Amniotic epithelial cell (primary cell): ENCODE measurements at regions not wholly inside any gene's neighbourhood (a gene's known extent, or its start where the extent isn't known, plus 50 kb on each side); places are given as distances from the start of the nearest gene placed in this dataset.
"Not testable (repeated sequence)": the region's sequence is repeated elsewhere in the genome, so short reads cannot be mapped to it uniquely, and the experiment has no call there.

ENCODE experiments used
- DNase-seq: peaks from one replicate; pipeline ENCODE4 v3.0.0-alpha.2; 2010; ENCODE audit warnings: low read depth

DNA sequence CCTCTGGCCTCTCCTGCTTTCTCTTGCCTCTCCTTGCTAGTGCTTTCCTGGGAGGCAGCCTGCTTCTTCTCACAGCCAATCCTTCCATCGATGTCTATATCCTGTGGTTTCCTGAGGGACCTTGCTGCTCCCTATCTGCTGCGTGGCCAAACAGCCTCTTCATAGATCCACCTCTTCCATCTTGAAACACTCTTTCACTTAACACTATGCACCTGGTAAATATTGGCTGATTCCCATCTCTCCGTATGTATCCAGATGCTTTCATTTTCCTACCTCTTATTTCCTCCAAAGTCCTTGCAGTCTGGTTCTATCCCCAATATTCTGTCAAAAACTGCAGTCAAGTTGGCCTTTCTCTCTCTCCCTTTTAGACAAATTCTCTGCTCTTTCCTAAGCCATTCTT, 205.2 kb upstream of the CFAP20DC start:
- no peak for DNase-seq

DNA sequence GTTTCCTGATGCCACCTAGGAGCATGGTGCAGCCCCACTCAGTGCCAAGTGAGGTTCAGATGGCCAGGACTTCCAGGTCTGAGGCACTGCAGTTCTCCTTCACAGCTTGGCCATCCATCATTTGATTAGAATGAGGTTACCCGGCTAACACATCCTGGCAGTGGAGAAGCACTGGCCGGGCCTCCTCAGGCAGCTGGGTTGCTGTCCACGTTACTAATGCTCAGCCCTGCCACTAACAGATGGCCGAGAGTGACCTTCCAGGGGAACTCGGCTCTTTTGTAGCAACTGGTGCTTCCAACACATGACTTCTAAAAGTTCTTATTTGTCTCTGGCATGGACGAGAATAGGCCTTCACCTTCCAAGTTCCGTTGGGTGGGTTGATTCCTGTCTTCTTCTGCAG, 204.6 kb upstream of the CFAP20DC start:
- no peak for DNase-seq

DNA sequence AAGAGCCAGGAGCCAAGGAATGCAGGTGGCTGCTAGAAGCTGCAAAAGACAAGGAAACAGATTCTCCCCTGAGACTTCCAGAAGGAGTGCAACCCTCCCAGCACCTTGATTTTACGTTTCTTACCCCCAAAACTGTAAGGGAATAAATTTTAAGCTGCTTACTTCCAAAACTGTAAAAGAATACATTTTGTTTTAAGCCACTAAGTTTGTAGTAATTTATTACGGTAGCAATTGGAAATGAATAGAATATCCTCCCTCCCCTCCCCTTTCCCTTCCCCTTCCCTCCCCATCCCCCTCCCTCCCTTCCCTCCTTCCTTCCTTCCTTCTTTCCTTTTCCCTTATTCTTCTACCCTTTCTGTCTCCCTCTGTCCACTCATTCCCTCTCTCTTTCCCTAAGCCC, 203.7 kb upstream of the CFAP20DC start:
- DNase-seq = no peak

GRCh38 chr3:59251869-59252268, 202.0 kb upstream of the CFAP20DC start:
- DNase-seq = peak; percentile 79

DNA sequence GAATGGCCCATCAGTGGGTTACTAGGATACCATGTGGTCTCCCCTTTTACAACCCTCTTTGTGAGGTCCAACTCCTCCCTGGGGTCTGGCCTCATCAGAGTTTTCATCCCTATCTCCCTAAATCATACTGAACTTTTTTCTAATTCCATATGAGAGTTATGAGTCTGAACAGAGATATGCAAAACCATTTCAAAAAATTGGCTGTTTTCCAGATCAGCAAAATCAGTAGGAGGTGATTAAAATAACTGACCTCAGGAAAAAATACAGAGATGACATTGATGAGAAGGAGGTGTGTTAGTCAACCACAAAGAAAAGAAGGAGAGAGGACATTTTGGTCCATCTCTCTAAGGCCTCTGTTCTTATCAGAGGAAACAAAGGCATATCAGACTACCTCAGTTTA, 200.8 kb upstream of the CFAP20DC start:
- DNase-seq = peak; percentile 22

DNA sequence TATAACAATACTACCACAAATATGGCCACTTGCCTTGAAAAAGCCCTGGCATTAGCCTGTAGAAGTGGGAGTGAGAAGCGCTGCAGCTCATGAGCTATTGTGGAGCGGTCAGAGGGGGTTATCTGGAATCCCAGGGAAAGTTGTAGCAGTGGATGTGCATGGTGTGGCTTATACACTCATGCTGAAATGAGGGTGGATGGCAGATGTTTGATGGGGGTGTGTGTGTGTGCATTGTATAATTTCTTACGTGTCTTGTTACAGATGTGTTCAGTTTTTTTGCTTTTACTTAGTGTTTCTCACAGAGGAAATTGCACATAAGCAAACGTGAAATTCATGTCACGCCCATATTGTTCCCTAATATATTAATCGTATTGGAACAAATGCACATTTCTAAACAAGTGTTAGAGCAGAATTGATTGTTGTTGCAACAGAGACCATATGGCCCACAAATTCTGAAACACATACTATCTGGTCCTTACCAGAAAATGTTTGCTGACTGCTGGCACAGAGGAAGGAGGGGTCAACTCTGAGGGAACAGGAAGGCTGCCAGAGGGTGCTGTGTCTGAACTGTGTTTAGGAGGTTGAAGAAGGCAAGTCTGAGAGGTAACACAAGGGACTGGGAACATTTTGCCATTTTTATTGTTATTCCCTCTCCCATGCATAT, 200.0 kb upstream of the CFAP20DC start:
- DNase-seq = no peak

GRCh38 chr3:59249004-59249403, 199.2 kb upstream of the CFAP20DC start:
- no peak for DNase-seq

DNA sequence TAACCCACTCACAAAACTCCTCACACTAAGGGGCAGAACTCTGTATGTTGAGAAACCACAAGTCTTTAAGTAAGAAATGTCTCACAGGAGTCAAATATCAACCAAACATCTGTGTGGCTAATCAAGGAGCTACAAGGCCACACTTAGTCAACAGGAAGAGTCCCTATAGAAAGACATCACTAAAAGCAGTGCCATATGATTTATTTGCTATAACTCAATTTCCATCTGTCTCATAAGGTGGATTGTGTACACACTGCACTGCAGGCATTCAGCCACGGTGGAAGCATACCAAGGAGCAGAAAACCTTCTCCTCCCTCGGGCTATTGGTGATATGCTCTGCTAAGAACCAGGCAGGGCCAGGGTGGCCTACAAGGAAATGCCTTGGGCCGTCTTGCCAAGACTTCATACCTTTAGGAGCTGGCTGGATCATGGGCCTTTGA, 197.6 kb upstream of the CFAP20DC start:
- peak; percentile 19 for DNase-seq

- DNase-seq = peak; percentile 66
Measured at GRCh38 chr3:59246719-59247401, 197.0 kb upstream of the CFAP20DC start.

GRCh38 chr3:59245859-59246501, 196.2 kb upstream of the CFAP20DC start:
- peak; percentile 92 for DNase-seq

GRCh38 chr3:59245300-59245858, 195.6 kb upstream of the CFAP20DC start:
- DNase-seq = peak; percentile 73

DNA sequence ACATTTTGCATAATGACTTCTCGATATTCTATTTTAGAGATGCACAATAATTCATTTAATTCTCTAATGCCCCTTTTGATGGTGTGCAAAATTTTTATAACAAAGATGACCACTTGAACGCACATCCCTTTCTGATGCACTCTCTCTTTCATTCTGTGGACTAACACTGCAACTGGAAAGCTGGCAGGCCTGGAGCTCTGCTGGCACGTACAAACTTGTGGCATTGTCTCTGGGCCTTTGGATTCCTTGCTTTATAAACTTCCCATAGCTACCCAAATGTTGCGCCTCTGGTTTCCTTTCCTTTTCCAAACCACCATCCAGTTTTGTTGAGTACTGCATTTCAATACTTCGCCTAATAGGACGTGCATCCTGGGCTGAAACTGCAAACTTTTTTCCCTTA, 194.5 kb upstream of the CFAP20DC start:
- no peak for DNase-seq

DNA sequence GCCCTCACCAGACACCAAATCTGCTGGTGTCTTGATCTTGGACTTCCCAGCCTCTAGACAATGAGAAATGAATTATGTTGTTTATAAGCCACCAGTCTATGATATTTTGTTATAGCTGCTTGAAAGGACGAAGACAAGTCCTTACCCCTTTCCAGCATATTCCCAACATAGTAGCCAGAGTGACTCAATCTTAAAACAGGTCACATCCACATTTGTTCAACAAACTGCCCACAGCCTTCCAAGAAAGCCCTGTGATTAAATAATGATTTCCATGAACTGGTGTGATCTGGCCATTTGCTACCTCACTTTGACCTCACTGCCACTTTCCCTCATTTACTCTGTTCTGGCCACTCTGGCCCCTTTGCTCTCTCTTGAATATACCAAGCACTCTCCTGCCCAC, 193.7 kb upstream of the CFAP20DC start:
- no peak for DNase-seq

DNA sequence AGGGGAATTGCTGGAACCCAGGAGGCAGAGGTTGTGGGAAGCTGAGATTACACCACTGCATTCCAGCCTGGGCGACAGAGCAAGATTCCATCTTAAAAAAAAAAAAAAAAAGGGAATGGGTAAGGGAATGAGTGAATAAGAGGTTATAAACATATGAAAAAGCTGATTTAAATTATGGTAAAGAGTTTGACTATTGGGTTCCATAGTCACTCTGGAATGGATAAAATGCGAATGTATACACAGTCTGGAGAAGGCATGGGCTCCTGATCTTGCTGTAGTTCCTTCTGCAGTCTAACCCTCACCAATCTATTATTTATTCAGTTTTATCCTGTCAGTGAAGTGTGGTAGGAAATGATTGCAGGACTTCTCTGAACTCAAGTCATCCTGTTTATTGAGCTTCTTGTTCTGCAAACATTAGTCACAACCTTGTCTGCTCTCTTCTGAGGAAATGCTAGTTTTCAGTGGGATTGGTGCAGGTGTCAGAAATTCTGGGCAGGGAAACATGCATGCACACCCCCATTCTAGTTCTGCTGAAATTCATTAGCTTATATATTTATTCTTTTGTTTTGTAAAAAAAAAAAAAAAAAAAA, 190.9 kb upstream of the CFAP20DC start:
- no peak for DNase-seq

- peak; percentile 13 for DNase-seq
Measured at GRCh38 chr3:59237121-59237520, 187.3 kb upstream of the CFAP20DC start.

DNA sequence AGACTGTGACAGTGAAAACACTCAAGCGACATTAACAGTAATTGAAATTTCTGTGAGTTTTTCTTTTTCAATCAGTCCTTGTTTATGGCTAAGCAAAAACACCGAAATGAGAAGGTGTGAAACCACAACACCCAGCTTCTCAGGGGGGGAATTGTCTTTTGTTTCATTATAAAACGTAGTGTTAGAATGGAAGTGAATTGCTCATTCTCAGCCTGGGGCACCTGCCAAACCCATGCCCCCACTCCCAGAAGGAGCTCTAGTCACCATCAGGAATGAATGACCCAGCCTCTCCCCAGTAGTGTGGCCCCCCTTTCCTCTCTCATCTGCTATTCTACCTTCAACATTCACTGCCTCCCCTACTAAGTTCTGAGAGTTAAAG, 185.8 kb upstream of the CFAP20DC start:
- DNase-seq = no peak

DNA sequence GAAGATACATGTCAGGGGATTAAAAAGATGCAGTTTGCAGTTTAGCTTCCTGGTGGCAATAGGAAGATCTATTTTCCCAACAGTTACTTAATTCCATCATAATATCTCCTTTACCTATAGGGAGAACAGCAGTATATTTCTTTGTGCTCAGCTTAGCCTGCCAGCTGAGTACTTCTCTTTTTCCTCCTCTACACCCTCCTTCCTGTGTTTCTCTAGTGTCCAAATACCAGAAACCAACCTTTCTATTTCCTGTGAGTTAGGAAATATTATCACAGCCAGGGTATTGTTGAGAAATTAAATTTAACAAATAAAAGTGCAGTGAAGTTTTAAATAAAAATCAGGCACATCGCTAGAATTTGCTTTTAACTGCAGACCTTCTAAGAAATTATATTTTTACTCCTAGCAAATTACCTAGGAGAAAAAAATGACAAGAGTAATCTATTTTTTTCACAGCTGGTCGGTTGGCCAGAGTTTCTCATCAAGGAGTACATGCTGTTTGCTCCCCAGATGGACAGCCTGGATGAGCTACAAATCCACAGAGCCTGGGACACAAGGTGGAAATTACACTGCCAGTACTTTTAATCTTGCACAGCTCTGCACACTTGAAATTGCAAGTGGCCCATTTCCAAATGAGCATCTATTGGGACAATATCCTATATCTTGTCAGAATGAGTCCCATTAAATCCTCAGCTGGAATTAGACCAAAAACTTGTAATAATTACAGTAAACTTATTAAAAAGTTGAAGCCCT, 185.2 kb upstream of the CFAP20DC start:
- DNase-seq = no peak

DNA sequence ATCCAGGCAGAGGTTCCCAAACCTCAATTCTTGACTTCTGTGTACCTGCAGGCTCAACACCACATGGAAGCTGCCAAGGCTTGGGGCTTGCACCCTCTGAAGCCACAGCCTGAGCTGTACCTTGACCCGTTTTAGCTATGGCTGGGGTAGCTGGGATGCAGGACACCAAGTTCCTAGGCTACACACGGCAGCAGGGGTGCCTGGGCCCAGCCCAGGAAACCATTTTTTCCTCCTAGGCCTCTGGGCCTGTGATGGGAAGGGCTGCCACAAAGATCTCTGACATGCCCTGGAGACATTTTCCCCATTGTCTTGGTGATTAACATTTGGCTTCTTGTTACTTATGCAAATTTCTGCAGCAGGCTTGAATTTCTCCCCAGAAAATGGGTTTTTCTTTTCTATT, 180.6 kb upstream of the CFAP20DC start:
- not testable (repeated sequence) for DNase-seq

DNA sequence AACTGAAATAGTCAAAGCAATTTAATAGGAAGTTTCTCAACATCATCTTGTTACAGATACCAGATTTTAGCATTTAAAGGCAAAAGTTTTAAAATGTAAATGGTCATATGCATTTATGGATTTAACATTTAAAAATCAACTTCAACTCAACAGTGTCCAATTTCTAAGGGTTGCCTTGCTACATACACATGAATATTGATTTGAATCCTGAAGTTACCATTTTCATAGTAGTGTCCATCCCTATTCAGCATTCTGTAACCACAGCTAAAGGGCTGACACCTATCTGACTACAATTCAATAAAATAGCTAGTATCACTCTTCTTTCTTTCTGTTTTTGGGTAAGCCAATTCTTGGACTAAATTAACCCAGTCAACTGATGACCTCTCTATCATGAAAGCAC, 164.0 kb upstream of the CFAP20DC start:
- DNase-seq = no peak

GRCh38 chr3:59212128-59212779, 162.4 kb upstream of the CFAP20DC start:
- peak; percentile 43 for DNase-seq

DNA sequence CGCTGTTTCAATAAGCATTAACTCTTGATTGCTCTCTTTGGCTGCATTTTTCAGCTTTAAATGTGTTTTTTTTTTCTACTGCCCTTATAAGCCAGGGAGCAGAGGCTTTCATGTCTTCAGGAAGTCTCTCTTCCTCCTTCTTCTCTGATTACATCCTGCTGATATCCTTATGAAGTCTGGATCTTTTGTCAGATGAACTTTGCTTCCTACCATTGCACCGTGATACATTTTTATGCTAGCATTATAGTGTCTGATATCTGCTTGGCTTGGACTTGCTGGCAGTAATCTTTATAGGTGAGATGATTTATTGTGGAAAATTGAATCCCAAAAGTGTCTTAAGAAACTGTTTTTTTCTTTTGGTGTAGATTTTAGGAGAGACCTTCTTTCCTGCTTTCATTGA, 160.4 kb upstream of the CFAP20DC start:
- DNase-seq = no peak
